Testis (tissue), 2 donors: ENCODE measurements at regions not wholly inside any gene's neighbourhood (a gene's known extent, or its start where the extent isn't known, plus 50 kb on each side); places are given as distances from the start of the nearest gene placed in this dataset.

Experiments used
- POLR2A ChIP-seq: fragments of 450-650 bp; IDR thresholded peaks from one replicate; pipeline ENCODE4 v1.6.1; 2017; ENCODE audit warnings: antibody characterized with exemption, mild to moderate bottlenecking, moderate library complexity
- TF ChIP-seq, protein P1 (sequence below), 3 experiments: fragments of 450-650 bp in 2 of 3; fragments of 200-600 bp in 1 of 3; sonication (generic) in 1 of 3; IDR thresholded peaks; one replicate each; pipeline ENCODE4 v1.5.1; 2016 to 2019; ENCODE audit warnings: antibody characterized with exemption in 3 of 3, mild to moderate bottlenecking in 2 of 3, moderate library complexity in 1 of 3

DNA sequence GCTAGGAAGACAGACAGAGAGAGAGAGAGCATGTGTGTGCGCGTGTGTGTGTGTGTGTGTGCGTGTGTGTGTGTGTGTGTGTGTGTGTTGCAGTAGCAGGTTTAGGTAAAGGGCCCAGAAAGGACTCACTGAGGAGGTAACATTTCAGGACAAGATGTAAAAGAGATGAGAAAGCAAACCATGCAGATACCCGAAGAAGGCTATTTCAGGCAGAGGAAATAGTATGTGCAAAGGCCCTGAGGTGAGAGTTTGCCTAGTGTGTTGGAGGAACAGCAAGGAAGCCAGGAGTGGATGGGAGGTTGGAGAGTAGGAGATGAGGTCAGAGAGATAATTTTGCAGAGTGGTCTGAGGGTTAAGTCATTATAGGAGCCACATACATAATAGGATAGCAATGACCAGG is 754.3 kb upstream of the TBX3 start:
- TF ChIP-seq, protein P1, sequence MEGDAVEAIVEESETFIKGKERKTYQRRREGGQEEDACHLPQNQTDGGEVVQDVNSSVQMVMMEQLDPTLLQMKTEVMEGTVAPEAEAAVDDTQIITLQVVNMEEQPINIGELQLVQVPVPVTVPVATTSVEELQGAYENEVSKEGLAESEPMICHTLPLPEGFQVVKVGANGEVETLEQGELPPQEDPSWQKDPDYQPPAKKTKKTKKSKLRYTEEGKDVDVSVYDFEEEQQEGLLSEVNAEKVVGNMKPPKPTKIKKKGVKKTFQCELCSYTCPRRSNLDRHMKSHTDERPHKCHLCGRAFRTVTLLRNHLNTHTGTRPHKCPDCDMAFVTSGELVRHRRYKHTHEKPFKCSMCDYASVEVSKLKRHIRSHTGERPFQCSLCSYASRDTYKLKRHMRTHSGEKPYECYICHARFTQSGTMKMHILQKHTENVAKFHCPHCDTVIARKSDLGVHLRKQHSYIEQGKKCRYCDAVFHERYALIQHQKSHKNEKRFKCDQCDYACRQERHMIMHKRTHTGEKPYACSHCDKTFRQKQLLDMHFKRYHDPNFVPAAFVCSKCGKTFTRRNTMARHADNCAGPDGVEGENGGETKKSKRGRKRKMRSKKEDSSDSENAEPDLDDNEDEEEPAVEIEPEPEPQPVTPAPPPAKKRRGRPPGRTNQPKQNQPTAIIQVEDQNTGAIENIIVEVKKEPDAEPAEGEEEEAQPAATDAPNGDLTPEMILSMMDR (IDR thresholded peaks at IDR 0.05) = no peak
- no peak for TF ChIP-seq POLR2A
